SK-N-SH (cell line): ENCODE measurements at regions not wholly inside any gene's neighbourhood (a gene's known extent, or its start where the extent isn't known, plus 50 kb on each side); places are given as distances from the start of the nearest gene placed in this dataset.

Source experiments
- CTCF ChIA-PET: fragments of 300-600, 350-600 bp; formaldehyde crosslinking; extraction: SDS; loops from one replicate; lab custom pipeline; 2021; lab: Yijun Ruan, JAX
- POLR2A ChIA-PET: fragments of 350-600 bp; sonication (Branson Sonifier 250); formaldehyde crosslinking; extraction: SDS; loops from one replicate; lab custom pipeline; 2020; ENCODE audit warnings: antibody characterized with exemption, inconsistent platforms; lab: Yijun Ruan, JAX
- DNase-seq: peaks from one replicate; pipeline ENCODE4 v3.0.0; 2012
- H2AFZ ChIP-seq: fragments of 200-600 bp; sonication (generic); 2 replicates; pipeline ENCODE4 v1.8.1; 2016; ENCODE audit warnings: antibody characterized with exemption, mild to moderate bottlenecking, low read depth
- H3F3A ChIP-seq: fragments of 200-600 bp; sonication (generic); replicated peaks from 2 replicates; pipeline ENCODE3; 2016; ENCODE audit warnings: antibody characterized with exemption, mild to moderate bottlenecking; ENCODE audit not compliant: insufficient read depth
- H3K27ac ChIP-seq, 2 experiments: fragments of 200-500 bp in 1 of 2; fragments of 200-600 bp in 1 of 2; sonication (Bioruptor generic) in 1 of 2; sonication (generic), shearing (Covaris generic) in 1 of 2; 2 replicates each; pipeline versions ENCODE4 v1.5.1 to v1.6.1; 2014 to 2016; ENCODE audit warnings: low read depth in 2 of 2, inconsistent platforms in 1 of 2, low read length in 1 of 2, mild to moderate bottlenecking in 1 of 2, mixed read lengths in 1 of 2
- H3K27me3 ChIP-seq: fragments of 200-600 bp; sonication (generic), shearing (Covaris generic); 2 replicates; pipeline ENCODE4 v1.6.1; 2016; ENCODE audit warnings: mixed run types; ENCODE audit not compliant: insufficient read depth
- H3K36me3 ChIP-seq, 2 experiments: fragments of 200-500 bp in 1 of 2; fragments of 200-600 bp in 1 of 2; sonication (Bioruptor generic) in 1 of 2; sonication (generic) in 1 of 2; replicated peaks in 1 of 2; 2 replicates each; pipeline versions ENCODE3 to v1.5.1; 2014 to 2016; ENCODE audit warnings: low read length in 1 of 2, mild to moderate bottlenecking in 1 of 2; ENCODE audit not compliant: insufficient read depth in 2 of 2, control insufficient read depth in 1 of 2
- H3K4me1 ChIP-seq, 2 experiments: fragments of 200-500 bp in 1 of 2; fragments of 200-600 bp in 1 of 2; sonication (Bioruptor generic) in 1 of 2; sonication (generic), shearing (Covaris generic) in 1 of 2; 2 replicates each; pipeline versions ENCODE4 v1.5.1 to v1.6.1; 2014 to 2016; ENCODE audit warnings: low read depth in 1 of 2, low read length in 1 of 2, mixed run types in 1 of 2; ENCODE audit not compliant: insufficient read depth in 2 of 2, control insufficient read depth in 1 of 2
- H3K4me2 ChIP-seq: fragments of 200-600 bp; sonication (generic), shearing (Covaris generic); 2 replicates; pipeline ENCODE4 v1.6.1; 2017; ENCODE audit warnings: mixed run types
- H3K4me3 ChIP-seq, 2 experiments: fragments of 200-500 bp in 1 of 2; fragments of 200-600 bp in 1 of 2; sonication (Bioruptor generic) in 1 of 2; sonication (generic), shearing (Covaris generic) in 1 of 2; 2 replicates each; pipeline versions ENCODE4 v1.5.1 to v1.8.1; 2014 to 2016; ENCODE audit warnings: low read depth in 2 of 2, inconsistent platforms in 1 of 2, low read length in 1 of 2, mild to moderate bottlenecking in 1 of 2, mixed read lengths in 1 of 2, moderate library complexity in 1 of 2
- H3K79me2 ChIP-seq: fragments of 200-600 bp; sonication (generic); 2 replicates; pipeline ENCODE4 v1.8.1; 2017; ENCODE audit warnings: mild to moderate bottlenecking; ENCODE audit not compliant: insufficient read depth
- H3K9ac ChIP-seq: fragments of 200-600 bp; sonication (generic); 2 replicates; pipeline ENCODE4 v1.6.1; 2017; ENCODE audit warnings: mixed run types
- H3K9me2 ChIP-seq: fragments of 200-600 bp; sonication (generic); 2 replicates; pipeline ENCODE4 v1.6.1; 2017; ENCODE audit warnings: mixed run types
- H3K9me3 ChIP-seq: fragments of 200-600 bp; sonication (generic); 2 replicates; pipeline ENCODE4 v1.6.1; 2017; ENCODE audit warnings: mixed run types, mild to moderate bottlenecking, moderate library complexity
- H4K20me1 ChIP-seq: fragments of 200-600 bp; sonication (generic); 2 replicates; pipeline ENCODE4 v1.6.1; 2017; ENCODE audit warnings: mild to moderate bottlenecking, mixed run types; ENCODE audit not compliant: insufficient read depth
- CTCF ChIP-seq: fragments of 200-600 bp; sonication (generic); IDR thresholded peaks from 2 replicates; pipeline ENCODE4 v1.6.1; 2017; ENCODE audit warnings: antibody characterized with exemption, mild to moderate bottlenecking, moderate library complexity
- ELF1 ChIP-seq: IDR thresholded peaks from 2 replicates; pipeline ENCODE4 v1.4.0; 2012
- EP300 ChIP-seq, 2 experiments: IDR thresholded peaks; 2 replicates each; pipeline versions ENCODE4 v1.4.0 to v1.6.1; 2012; ENCODE audit warnings: borderline replicate concordance in 1 of 2, low read depth in 1 of 2, low read length in 1 of 2
- EZH2phosphoT487 ChIP-seq: fragments of 200-600 bp; sonication (generic); IDR thresholded peaks from 2 replicates; pipeline ENCODE4 v1.6.1; 2017; ENCODE audit warnings: low read depth, mixed run types, mild to moderate bottlenecking, antibody characterized with exemption, moderate library complexity, borderline replicate concordance
- FOSL2 ChIP-seq: IDR thresholded peaks from 2 replicates; pipeline ENCODE4 v1.4.0; 2012; ENCODE audit warnings: low read depth, mild to moderate bottlenecking, moderate library complexity, borderline replicate concordance
- FOXJ3 ChIP-seq: sonication (generic); formaldehyde crosslinking; IDR thresholded peaks from 2 replicates; pipeline ENCODE4 v1.5.1; 2020; ENCODE audit warnings: mild to moderate bottlenecking, missing genetic modification reagents
- JUND ChIP-seq: IDR thresholded peaks from 2 replicates; pipeline ENCODE4 v1.4.0; 2012
- MXI1 ChIP-seq: IDR thresholded peaks from 2 replicates; pipeline ENCODE4 v1.6.1; 2012; ENCODE audit warnings: mild to moderate bottlenecking, low read depth, low read length, improper control_type of control experiment
- NFIC ChIP-seq: IDR thresholded peaks from 2 replicates; pipeline ENCODE4 v1.4.0; 2012; ENCODE audit warnings: borderline replicate concordance
- PBX3 ChIP-seq: IDR thresholded peaks from 2 replicates; pipeline ENCODE4; 2012
- POLR2AphosphoS5 ChIP-seq: IDR thresholded peaks from 2 replicates; pipeline ENCODE4 v1.6.1; 2012; ENCODE audit warnings: low read depth, low read length
- RFX5 ChIP-seq: IDR thresholded peaks from 2 replicates; pipeline ENCODE4 v1.6.1; 2012; ENCODE audit warnings: mild to moderate bottlenecking, improper control_type of control experiment, low read length
- SIN3A ChIP-seq: IDR thresholded peaks from 2 replicates; pipeline ENCODE4 v1.6.1; 2012; ENCODE audit warnings: low read depth, mild to moderate bottlenecking, low read length, moderate library complexity, borderline replicate concordance
- SMC3 ChIP-seq: IDR thresholded peaks from 2 replicates; pipeline ENCODE4 v1.6.1; 2012; ENCODE audit warnings: low read depth, low read length, improper control_type of control experiment
- TAF1 ChIP-seq: IDR thresholded peaks from 2 replicates; pipeline ENCODE4 v1.6.1; 2012; ENCODE audit warnings: low read depth, mild to moderate bottlenecking, low read length, moderate library complexity, borderline replicate concordance
- TCF12 ChIP-seq: IDR thresholded peaks from 2 replicates; pipeline ENCODE4 v1.4.0; 2012
- TEAD4 ChIP-seq: IDR thresholded peaks from 2 replicates; pipeline ENCODE4 v1.4.0; 2012; ENCODE audit warnings: mild to moderate bottlenecking, borderline replicate concordance; ENCODE audit not compliant: insufficient read depth
- YY1 ChIP-seq: IDR thresholded peaks from 2 replicates; pipeline ENCODE4 v1.4.0; 2012; ENCODE audit warnings: low read depth, mild to moderate bottlenecking
- ZBTB33 ChIP-seq: IDR thresholded peaks from 2 replicates; pipeline ENCODE4 v1.4.0; 2012; ENCODE audit warnings: low read depth, borderline replicate concordance
- WGBS: methylation state at CpG from one replicate; pipeline ENCODE4 v1.1.6; 2017; ENCODE audit warnings: low lambda C conversion rate; 5-methylcytosine and 5-hydroxymethylcytosine counted together

GRCh38 chr13:51167393-51168191 is 54.6 kb upstream of the FAM124A start:
- Histone ChIP-seq H2AFZ (no peak overlapping the region), H3K79me2 (no peaks in the 10 kb centered on the region), H3K4me3 (no peak overlapping the region), H3K27me3 (no peaks in the 10 kb centered on the region; the same call in 1 of the 2 replicates), H3K4me1 (no peaks in the 10 kb centered on the region; a peak in 1 of 4 replicates), H3K27ac (no peak overlapping the region), H3K9me2 (no peaks in the 10 kb centered on the region), H3K9ac (no peak overlapping the region), H3K4me2 (no peak overlapping the region), H3K36me3 (no peaks in the 10 kb centered on the region), H3F3A (no peaks in the 10 kb centered on the region), H3K9me3 (no peaks in the 10 kb centered on the region), H4K20me1 (no peaks in the 10 kb centered on the region)
- ChIA-PET CTCF (interaction anchor here (1.0 kb wide), 1 partner anchor 42 kb away, joined by 3 read pairs; no protein-coding TSS in a partner anchor), POLR2A (no interaction called here)
- TF ChIP-seq FOSL2 (no peak), CTCF (no peak), TCF12 (no peak), TEAD4 (no peak), RFX5 (no peak), EP300 (IDR thresholded peaks at IDR 0.05; ENCODE audit: borderline replicate concordance in 1 of 2, low read depth in 1 of 2, low read length in 1 of 2) (no peak), MXI1 (no peak), POLR2AphosphoS5 (no peak), ZBTB33 (no peak), ELF1 (no peak), TAF1 (no peak), JUND (no peak), EZH2phosphoT487 (no peak), SIN3A (no peak), YY1 (no peak), NFIC (no peak), SMC3 (no peak), PBX3 (no peak), FOXJ3 (no peak)
- no peak for DNase-seq
- 61% methylated on average over 3 of the region's 4 CpGs for WGBS
